HG03342 (cell line): ENCODE measurements at regions not wholly inside any gene's neighbourhood (a gene's known extent, or its start where the extent isn't known, plus 50 kb on each side); places are given as distances from the start of the nearest gene placed in this dataset.
A peak's percentile ranks its signal among the peaks of the same experiment; 100 is the strongest.
"Not testable (repeated sequence)": the region's sequence is repeated elsewhere in the genome, so short reads cannot be mapped to it uniquely, and the experiment has no call there.

Experiments used
- ATAC-seq: cut with Tn5 transposase; IDR thresholded peaks from one replicate; pipeline ENCODE4 v1.9.1; 2021; ENCODE audit warnings: mild to moderate bottlenecking, moderate library complexity; ENCODE audit not compliant: unreplicated experiment

GRCh38 chr4:13762130-13762529 is 134.6 kb upstream of the BOD1L1 start:
- ATAC-seq = no peak

- ATAC-seq = no peak
Measured at GRCh38 chr4:13763707-13764106, 136.2 kb upstream of the BOD1L1 start.

DNA sequence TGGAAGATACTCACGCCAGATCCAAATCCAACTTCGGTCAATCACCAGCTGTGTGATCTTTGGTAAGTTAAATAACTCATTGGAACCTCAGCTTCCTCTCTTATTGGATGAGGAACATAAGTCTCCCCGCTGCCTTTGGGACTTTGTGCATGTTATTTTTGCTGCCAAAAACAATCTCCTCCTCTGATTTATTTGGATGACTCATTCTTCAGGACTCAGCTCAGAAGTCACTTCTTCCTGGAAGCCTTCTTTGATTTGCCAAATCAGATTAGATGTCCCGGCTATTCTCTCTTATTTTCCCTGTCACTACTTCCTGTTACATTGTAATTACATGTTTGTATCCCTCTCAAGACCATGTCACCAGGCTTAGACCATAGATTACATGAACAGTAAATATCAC is 138.0 kb upstream of the BOD1L1 start:
- no peak for ATAC-seq

GRCh38 chr4:13766761-13767540 is 139.4 kb upstream of the BOD1L1 start:
- no peak for ATAC-seq

DNA sequence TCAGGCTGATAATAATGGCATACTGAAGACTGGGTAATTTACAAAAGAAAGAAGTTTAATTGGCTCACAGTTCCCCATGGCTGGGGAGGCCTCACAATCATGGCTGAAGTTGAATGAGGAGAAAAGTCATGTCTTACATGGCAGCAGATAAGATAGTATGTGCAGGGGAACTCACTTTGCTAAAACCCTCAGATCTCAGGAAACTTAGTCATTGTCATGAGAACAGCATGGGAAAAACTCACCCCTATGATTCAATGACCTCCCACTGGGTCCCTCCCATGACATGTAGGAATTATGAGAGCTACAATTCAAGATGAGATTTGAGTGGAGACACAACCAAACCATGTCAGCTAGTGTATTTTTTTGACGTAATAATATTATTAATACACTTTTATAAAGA is 149.8 kb upstream of the BOD1L1 start:
- ATAC-seq = no peak

DNA sequence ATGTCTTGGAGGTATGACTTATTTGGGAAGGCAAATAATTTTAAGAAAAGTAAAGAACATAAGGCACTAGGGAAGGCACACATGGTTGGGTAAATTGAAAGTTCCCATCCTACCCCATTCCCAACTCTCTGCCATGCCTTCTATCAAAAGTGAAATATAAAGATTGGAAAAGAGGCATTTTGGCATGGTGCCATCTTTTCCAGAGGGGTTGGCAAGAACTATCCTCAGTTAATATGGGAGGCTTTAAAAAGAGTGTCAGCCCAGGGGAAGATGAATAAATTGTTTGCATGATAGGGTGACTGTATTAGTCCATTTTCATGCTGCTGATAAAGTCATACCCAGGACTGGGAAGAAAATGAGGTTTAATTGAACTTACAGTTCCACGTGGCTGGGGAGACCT is 150.8 kb upstream of the BOD1L1 start:
- no peak for ATAC-seq

GRCh38 chr4:13782231-13782630 is 154.7 kb upstream of the BOD1L1 start:
- no peak for ATAC-seq

DNA sequence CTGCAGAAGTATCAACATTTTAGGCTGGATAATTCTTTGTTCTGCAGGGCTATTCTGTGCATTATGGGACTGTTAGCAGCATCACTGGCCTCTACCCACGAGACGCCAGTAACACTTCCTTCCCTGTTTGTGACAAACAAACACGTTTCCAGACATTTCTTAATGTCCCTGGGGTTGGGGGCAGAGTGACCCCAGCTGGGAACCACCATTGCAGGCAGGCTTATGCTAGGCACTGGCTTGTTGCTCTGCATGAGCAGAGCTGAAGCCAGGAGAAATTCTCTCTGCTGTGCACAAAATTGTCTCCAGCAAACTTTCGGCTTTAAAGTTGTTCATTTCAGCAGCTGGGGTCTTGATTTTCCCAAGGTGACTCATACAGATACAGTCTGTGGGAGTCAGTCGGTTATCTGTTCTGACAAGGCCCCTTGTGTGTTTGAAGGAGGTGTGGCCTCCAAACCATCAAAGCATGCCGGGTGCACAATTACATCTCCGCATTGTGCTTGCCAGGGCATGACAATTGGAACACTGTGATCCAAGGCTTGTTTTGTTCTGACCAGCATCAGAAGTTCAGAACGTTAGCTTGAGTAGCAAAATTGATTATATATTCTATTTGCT is 156.4 kb upstream of the BOD1L1 start:
- peak; percentile 55 for ATAC-seq

DNA sequence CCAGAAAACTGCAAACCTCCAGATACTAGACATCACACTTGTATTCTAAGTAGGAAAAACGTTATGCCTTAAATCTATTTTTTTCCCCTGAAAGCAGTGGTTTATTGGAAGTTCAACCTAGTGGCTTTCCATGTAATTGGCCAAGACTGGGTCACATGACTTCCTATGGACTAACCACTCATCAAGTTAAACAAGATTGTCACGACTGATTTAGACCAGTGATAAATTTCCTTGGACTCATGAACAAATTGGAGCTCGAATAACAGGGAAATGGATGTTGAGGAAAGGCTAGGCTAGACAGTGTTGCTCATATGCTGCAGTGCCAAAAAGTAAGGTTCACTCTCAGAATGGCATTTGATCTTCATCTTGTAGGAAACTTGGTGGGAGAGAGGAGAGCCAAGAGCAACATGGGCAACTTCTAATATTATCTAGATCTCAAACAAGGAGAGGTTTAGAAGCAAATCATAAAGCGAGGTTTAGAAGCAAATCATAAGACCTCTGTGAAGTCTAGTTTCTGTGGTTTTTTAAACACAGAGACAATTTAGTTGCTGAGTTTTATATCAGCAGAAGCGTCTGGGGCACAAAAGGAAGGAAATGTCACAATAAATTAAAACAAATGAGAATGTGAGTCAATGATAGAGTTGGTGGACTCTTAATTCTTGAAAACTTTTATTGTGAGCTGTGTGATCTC is 165.6 kb upstream of the BOD1L1 start:
- ATAC-seq = no peak

- no peak for ATAC-seq
Measured at GRCh38 chr4:13794819-13795565, 167.5 kb upstream of the BOD1L1 start.

DNA sequence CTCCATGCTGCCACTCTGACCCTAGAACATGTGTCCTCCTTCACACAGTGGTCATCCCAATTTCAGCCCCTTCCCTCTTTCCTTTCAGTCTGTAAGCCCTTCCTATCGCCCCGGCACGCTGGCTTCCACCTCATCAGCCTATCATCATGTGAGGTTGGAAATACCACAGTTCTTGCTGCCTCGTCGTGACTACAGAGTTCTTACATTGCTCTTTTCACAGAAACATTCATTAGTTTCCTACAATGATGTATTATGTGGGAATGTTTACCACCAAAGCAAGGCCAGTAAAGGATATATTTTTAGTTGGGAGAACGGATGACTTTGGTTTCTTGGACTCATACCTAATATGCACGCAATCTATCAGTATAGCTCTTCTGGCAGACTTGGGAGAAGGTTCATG is 169.5 kb upstream of the BOD1L1 start:
- no peak for ATAC-seq

GRCh38 chr4:13815231-13815630 is 187.7 kb upstream of the BOD1L1 start:
- no peak for ATAC-seq

DNA sequence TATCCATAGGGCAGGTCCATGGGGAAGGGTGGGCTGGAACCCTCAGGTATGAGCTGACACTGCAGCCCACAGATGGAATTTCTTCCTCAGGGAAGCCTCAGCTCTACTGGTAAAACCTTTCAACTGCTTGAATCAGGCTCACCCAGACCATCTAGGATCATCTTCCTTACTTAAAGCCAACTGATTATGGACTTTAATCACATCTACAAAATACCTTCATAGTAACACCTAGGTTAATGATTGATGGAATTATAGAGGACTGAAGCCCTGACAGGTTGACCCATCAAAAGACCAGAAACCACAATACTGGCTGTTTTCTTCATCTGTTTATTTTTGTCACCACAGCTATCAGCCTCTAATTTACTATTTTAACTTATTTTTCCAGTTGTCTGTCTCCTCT is 188.9 kb upstream of the BOD1L1 start:
- no peak for ATAC-seq

DNA sequence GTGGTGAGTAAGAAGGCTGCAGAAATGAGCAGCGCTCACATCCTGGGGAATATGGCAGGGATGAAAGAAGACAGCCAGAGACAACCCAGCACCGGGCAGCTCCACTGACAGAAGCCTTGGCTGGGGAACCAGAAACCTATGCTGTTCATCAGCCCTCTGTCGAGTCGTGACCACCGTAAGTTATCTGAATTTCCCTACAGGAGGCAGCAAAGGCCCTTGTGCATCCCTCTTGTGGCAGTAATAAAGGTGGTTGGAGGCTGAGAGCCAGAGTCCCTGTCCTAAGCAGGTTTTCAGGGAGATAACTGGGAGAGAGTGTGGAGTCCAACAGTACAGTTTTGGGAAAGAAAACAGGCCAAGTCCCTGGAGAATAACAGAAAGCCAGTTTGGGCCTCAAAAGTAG is 194.0 kb upstream of the BOD1L1 start:
- no peak for ATAC-seq

GRCh38 chr4:13825822-13826221 is 198.3 kb upstream of the BOD1L1 start:
- not testable (repeated sequence) for ATAC-seq

GRCh38 chr4:13829457-13829856 is 201.9 kb upstream of the BOD1L1 start:
- ATAC-seq = no peak

GRCh38 chr4:13830449-13830848 is 202.9 kb upstream of the BOD1L1 start:
- ATAC-seq = no peak

DNA sequence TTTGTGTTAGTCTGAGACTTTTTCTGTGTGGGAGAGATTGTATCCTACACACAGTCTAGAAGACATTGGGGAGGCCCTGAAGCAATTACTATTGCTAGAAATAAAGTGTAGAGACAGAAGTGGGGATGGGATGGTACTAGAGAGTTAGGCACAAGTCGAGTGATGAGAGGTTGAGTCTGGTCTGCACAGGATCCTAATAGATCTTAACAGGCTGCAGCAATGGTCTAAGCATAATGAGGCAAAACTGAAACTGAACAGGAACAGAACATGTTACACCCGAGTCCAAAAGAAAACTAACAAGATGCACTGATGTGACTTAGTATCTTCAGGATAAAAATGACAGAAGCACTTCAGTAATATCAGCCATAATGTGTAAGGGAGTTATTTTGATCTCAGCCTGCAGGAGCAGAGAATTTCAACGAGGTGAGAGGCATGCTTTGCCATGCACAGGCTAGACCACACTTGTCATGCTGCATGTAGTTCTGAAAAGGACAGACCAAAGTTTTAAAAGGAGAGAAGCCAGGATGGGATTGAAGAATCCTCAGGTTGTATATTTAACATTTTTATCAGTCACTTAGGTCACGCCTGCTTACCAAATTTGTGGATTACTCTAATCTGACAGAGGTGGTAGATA is 205.8 kb upstream of the BOD1L1 start:
- ATAC-seq = no peak

DNA sequence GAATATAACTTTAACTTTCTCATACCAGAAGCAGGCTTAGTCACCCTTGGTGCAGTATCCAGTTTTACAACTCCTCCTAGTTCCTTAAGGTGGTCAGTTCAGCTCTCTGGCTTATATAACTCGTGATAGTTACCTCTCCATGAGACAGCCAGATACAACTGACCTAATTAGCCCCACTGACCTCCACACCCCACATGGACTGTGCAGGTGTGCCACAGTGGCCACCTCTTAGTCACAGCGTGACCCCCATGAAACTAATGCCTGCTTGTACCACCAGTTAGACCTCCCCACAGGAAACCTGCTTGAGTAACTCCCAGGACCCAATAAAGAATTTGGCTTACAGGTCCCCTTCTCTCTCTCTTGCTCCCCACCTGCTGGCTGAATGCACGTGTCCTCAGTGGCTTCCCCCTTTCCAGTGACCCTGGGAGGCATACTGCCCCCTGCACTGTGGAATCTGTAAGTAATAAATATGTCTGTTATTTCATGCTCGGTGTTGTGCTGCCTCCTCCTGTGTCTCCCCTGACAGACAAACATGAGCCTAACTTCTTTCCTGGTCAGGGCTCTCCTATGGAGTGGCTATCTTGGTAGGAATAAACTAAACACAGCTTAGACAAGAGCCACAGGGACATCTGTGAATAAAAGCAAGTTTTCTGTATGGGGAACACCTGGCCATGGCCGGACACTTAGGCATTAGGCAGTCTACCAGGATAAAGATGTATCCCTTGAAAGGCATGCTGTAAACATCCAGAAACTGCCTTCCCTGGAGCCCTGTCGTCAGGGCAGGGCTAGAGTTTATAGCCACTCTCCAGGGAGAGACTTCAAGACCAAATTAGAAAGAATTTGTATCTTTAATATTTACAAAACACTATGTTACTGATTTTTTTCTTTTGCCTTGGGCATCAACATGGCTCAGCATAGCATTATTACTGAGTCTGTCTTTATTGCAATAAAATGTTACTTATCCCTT is 209.7 kb upstream of the BOD1L1 start:
- ATAC-seq = no peak
